ENCODE measurements at regions not wholly inside any gene's neighbourhood (a gene's known extent, or its start where the extent isn't known, plus 50 kb on each side); places are given as distances from the start of the nearest gene placed in this dataset.
"Not testable (repeated sequence)": the region's sequence is repeated elsewhere in the genome, so short reads cannot be mapped to it uniquely, and the experiment has no call there.

GRCh38 chrX:34463220-34463619, 193.9 kb downstream of the TMEM47 start:
- not testable (repeated sequence) for TF ChIP-seq POLR2A (IDR thresholded peaks at IDR 0.05; ENCODE audit: low read depth, low read length)
- TF ChIP-seq, protein P1, sequence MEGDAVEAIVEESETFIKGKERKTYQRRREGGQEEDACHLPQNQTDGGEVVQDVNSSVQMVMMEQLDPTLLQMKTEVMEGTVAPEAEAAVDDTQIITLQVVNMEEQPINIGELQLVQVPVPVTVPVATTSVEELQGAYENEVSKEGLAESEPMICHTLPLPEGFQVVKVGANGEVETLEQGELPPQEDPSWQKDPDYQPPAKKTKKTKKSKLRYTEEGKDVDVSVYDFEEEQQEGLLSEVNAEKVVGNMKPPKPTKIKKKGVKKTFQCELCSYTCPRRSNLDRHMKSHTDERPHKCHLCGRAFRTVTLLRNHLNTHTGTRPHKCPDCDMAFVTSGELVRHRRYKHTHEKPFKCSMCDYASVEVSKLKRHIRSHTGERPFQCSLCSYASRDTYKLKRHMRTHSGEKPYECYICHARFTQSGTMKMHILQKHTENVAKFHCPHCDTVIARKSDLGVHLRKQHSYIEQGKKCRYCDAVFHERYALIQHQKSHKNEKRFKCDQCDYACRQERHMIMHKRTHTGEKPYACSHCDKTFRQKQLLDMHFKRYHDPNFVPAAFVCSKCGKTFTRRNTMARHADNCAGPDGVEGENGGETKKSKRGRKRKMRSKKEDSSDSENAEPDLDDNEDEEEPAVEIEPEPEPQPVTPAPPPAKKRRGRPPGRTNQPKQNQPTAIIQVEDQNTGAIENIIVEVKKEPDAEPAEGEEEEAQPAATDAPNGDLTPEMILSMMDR (conservative IDR thresholded peaks at IDR 0.05; ENCODE audit: low read depth, low read length) = not testable (repeated sequence)

All from IMR-90 (cell line).